ENCODE measurements at regions not wholly inside any gene's neighbourhood (a gene's known extent, or its start where the extent isn't known, plus 50 kb on each side); places are given as distances from the start of the nearest gene placed in this dataset.

DNA sequence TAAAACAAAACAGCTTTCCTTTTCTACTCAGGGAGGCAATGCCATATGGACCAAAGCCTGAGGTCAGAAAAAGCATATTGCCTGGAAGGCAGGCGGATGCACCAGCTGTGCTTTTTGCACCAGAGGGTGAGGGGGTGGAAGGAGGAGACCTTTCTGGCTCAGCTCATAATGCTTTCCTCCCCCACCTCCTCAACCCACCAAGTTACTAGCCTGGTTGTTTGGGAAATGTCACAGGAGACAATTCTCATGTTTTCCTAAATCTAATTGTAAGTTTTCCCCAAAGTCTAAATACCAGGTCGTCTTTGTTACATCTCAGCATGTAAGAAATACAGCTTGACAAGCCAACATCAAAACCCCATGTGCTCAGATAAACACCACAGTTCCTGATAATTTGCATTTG, 72.6 kb upstream of the DMRTA1 start:
- TF ChIP-seq REST (IDR thresholded peaks at IDR 0.05; ENCODE audit: insufficient read depth in 1 of 2, low read depth in 2 of 2, low read length in 2 of 2) (no peak), POLR2AphosphoS5 (IDR thresholded peaks at IDR 0.05; ENCODE audit: low read depth, low read length) (no peak), TAF1 (IDR thresholded peaks at IDR 0.05; ENCODE audit: borderline replicate concordance, insufficient read depth, low read length) (no peak), FOXP2 (optimal IDR thresholded peaks at IDR 0.05; ENCODE audit: borderline replicate concordance, extremely low read depth, extremely low read length, insufficient read depth) (no peak)

Measured in PFSK-1 (cell line).